HepG2 (cell line): ENCODE measurements at regions not wholly inside any gene's neighbourhood (a gene's known extent, or its start where the extent isn't known, plus 50 kb on each side); places are given as distances from the start of the nearest gene placed in this dataset.

Experiments used
- ATAC-seq: fragments of 200-7000 bp; cut with Tn5 transposase; 3 replicates; pipeline ENCODE4 v1.9.1; 2020; ENCODE audit warnings: mild to moderate bottlenecking, moderate library complexity
- BruUV-seq: library from RNA; stranded (reverse); fragments of 400-500 nt; replicated peaks from 2 replicates; lab custom pipeline; 2021; lab: Mats Ljungman, UMichigan
- CTCF ChIA-PET: fragments of 300-600 bp; formaldehyde crosslinking; extraction: SDS; loops from one replicate; lab custom pipeline; 2021; ENCODE audit warnings: low total read pairs, inconsistent platforms, low intra/inter-chr PET ratio; lab: Yijun Ruan, JAX
- POLR2A ChIA-PET: fragments of 350-600 bp; sonication (Branson Sonifier 250); formaldehyde crosslinking; loops from one replicate; lab custom pipeline; 2020; ENCODE audit warnings: antibody characterized with exemption, inconsistent platforms; lab: Yijun Ruan, JAX
- DNase-seq: peaks from one replicate; pipeline ENCODE4 v3.0.0-alpha.2; 2015; ENCODE audit warnings: low spot score
- FAIRE-seq: peaks from 3 replicates; lab custom pipeline; 2011; peaks lifted over from hg19 to GRCh38; lab: Jason Lieb, UNC
- H2AFZ ChIP-seq: one replicate; pipeline ENCODE4 v1.6.1; 2011; ENCODE audit warnings: low read length, inconsistent platforms
- H3K27ac ChIP-seq: fragments of 300-600 bp; 3 replicates; pipeline ENCODE4 v1.8.0; 2011; ENCODE audit warnings: mixed run types, mild to moderate bottlenecking, mixed read lengths, low read length, inconsistent platforms; ENCODE audit not compliant: insufficient read depth; ENCODE audit errors: extremely low read length
- H3K27me3 ChIP-seq, 2 experiments: fragments of 200-600 bp in 1 of 2; 2 replicates in 1 of 2; 3 replicates in 1 of 2; pipeline versions ENCODE4 v1.6.0 to v1.8.0; 2011; ENCODE audit warnings: low read length in 2 of 2, mild to moderate bottlenecking in 2 of 2, moderate library complexity in 2 of 2, inconsistent platforms in 1 of 2; ENCODE audit not compliant: insufficient read depth in 2 of 2, control insufficient read depth in 1 of 2
- H3K36me3 ChIP-seq, 2 experiments: fragments of 200-600 bp in 1 of 2; replicated peaks in 1 of 2; 2 replicates in 1 of 2; 3 replicates in 1 of 2; pipeline versions ENCODE4 v1.5.1 to v1.8.0; 2011; ENCODE audit warnings: low read length in 2 of 2, inconsistent platforms in 1 of 2; ENCODE audit not compliant: insufficient read depth in 2 of 2, control insufficient read depth in 1 of 2
- H3K4me1 ChIP-seq: 2 replicates; pipeline ENCODE4 v1.5.1; 2012; ENCODE audit warnings: low read length, inconsistent platforms; ENCODE audit not compliant: insufficient read depth
- H3K4me2 ChIP-seq: 2 replicates; pipeline ENCODE4 v1.6.0; 2011; ENCODE audit warnings: low read depth, low read length, inconsistent platforms
- H3K4me3 ChIP-seq, 3 experiments: fragments of 200-600 bp in 1 of 3; sonication (generic), shearing (Covaris generic) in 1 of 3; replicated peaks in 1 of 3; 2 replicates each; pipeline ENCODE4 v1.5.1; 2011 to 2016; ENCODE audit warnings: low read length in 3 of 3, inconsistent platforms in 2 of 3, low read depth in 2 of 3, mild to moderate bottlenecking in 2 of 3, control low read depth in 1 of 3, mixed read lengths in 1 of 3; ENCODE audit not compliant: insufficient read depth in 1 of 3
- H3K79me2 ChIP-seq: one replicate; pipeline ENCODE4 v1.6.1; 2011; ENCODE audit warnings: low read length, inconsistent platforms; ENCODE audit not compliant: insufficient read depth
- H3K9ac ChIP-seq: 2 replicates; pipeline ENCODE4 v1.6.0; 2011; ENCODE audit warnings: mild to moderate bottlenecking, low read depth, low read length, inconsistent platforms; ENCODE audit not compliant: insufficient read depth
- H3K9me3 ChIP-seq: 2 replicates; pipeline ENCODE4 v1.5.1; 2012; ENCODE audit warnings: mild to moderate bottlenecking, low read length
- H4K20me1 ChIP-seq: 2 replicates; pipeline ENCODE4 v1.6.0; 2011; ENCODE audit warnings: inconsistent platforms, mild to moderate bottlenecking, low read length, moderate library complexity; ENCODE audit not compliant: insufficient read depth
- ARNTL ChIP-seq: sonication (generic); formaldehyde crosslinking; IDR thresholded peaks from 2 replicates; pipeline ENCODE4 v1.4.0; 2020; ENCODE audit warnings: mild to moderate bottlenecking, missing genetic modification reagents
- EED ChIP-seq: sonication (generic); formaldehyde crosslinking; IDR thresholded peaks from 2 replicates; pipeline ENCODE4 v1.5.0; 2020; ENCODE audit warnings: mild to moderate bottlenecking, missing genetic modification reagents
- HNF4A ChIP-seq: sonication (generic); formaldehyde crosslinking; IDR thresholded peaks from 2 replicates; pipeline ENCODE4 v1.4.0; 2020; ENCODE audit warnings: missing genetic modification reagents
- HNRNPLL ChIP-seq: fragments of 200-400 bp; formaldehyde crosslinking; IDR thresholded peaks from 2 replicates; pipeline ENCODE4 v1.6.1; 2017; ENCODE audit warnings: mild to moderate bottlenecking, low read depth, low read length; ENCODE audit not compliant: poor library complexity, severe bottlenecking
- PHF20 ChIP-seq: sonication (generic); formaldehyde crosslinking; IDR thresholded peaks from 2 replicates; pipeline ENCODE4 v1.5.0; 2020; ENCODE audit warnings: mild to moderate bottlenecking, missing genetic modification reagents
- STAG1 ChIP-seq: sonication (generic); formaldehyde crosslinking; IDR thresholded peaks from 2 replicates; pipeline ENCODE4 v1.4.0; 2020; ENCODE audit warnings: missing genetic modification reagents
- ZNF101 ChIP-seq: sonication (generic); formaldehyde crosslinking; IDR thresholded peaks from 2 replicates; pipeline ENCODE4 v1.4.0; 2020; ENCODE audit warnings: mild to moderate bottlenecking, low read depth, missing genetic modification reagents, borderline replicate concordance
- ZNF501 ChIP-seq: sonication (generic); formaldehyde crosslinking; IDR thresholded peaks from 2 replicates; pipeline ENCODE4 v1.5.1; 2020; ENCODE audit warnings: mild to moderate bottlenecking, moderate library complexity, missing genetic modification reagents
- ZNF614 ChIP-seq: IDR thresholded peaks from 2 replicates; pipeline ENCODE4 v1.6.1; 2018; ENCODE audit warnings: missing biosample characterization, missing genetic modification reagents, inconsistent platforms, borderline replicate concordance
- ZNF703 ChIP-seq: sonication (generic); formaldehyde crosslinking; IDR thresholded peaks from 2 replicates; pipeline ENCODE4 v1.5.1; 2020; ENCODE audit warnings: missing genetic modification reagents, mild to moderate bottlenecking, moderate library complexity, borderline replicate concordance
- ZNF772 ChIP-seq: sonication (generic); formaldehyde crosslinking; IDR thresholded peaks from 2 replicates; pipeline ENCODE4 v1.5.0; 2020; ENCODE audit warnings: mild to moderate bottlenecking, missing genetic modification reagents
- WGBS: methylation state at CpG from one replicate; pipeline ENCODE4 v1.1.6; 2017; ENCODE audit warnings: low lambda C conversion rate; 5-methylcytosine and 5-hydroxymethylcytosine counted together
- in situ Hi-C: cut with HindIII; loops from 2 replicates; pipeline ENCODE4 v1.10.0; 2017; ENCODE audit warnings: low pct_unique_long_range_greater_than_20kb; ENCODE audit not compliant: extremely low pct_ligation_motif_present
- intact Hi-C: fragments of 100-400 bp; cut with micrococcal nuclease; formaldehyde crosslinking; loops from one replicate; pipeline ENCODE4 v1.10.0; 2022; ENCODE audit not compliant: unreplicated experiment

- TF ChIP-seq HNRNPLL (no peak), ZNF101 (CRISPR knock-in tag) (no peak), ARNTL (CRISPR knock-in tag) (no peak), ZNF703 (CRISPR knock-in tag) (no peak), STAG1 (no peak), ZNF501 (CRISPR knock-in tag) (no peak)
Observed at GRCh38 chr3:82999777-83000176, 1238.3 kb upstream of the GBE1 start (continued).

GRCh38 chr3:82978368-82978767 lies 1216.9 kb upstream of the GBE1 start:
- no peak for ATAC-seq
- no peak for DNase-seq
- H3K9ac ChIP-seq: no peak overlapping the region
- FAIRE-seq: no peak
- no peak overlapping the region for H2AFZ ChIP-seq
- no peaks in the 10 kb centered on the region for H3K4me1 ChIP-seq
- TF ChIP-seq ZNF772 (CRISPR knock-in tag) (no peak), EED (CRISPR knock-in tag) (no peak), PHF20 (CRISPR knock-in tag) (no peak), HNF4A (no peak), ZNF614 (CRISPR knock-in tag) (no peak)
- no TSS peak for BruUV-seq
- H3K27me3 ChIP-seq: no peaks in the 10 kb centered on the region; a peak in 1 of 5 replicates
- intact Hi-C loops: no loop called here
- H4K20me1 ChIP-seq: no peaks in the 10 kb centered on the region
- no peaks in the 10 kb centered on the region for H3K79me2 ChIP-seq
- no peak overlapping the region for H3K27ac ChIP-seq
- no peak overlapping the region for H3K4me2 ChIP-seq
- 62% methylated on average over 3 of the region's 3 CpGs for WGBS
- in situ Hi-C loops: no loop called here
- ChIA-PET CTCF (no interaction called here), POLR2A (no interaction called here)
- H3K36me3 ChIP-seq: no peaks in the 10 kb centered on the region
- H3K9me3 ChIP-seq: no peaks in the 10 kb centered on the region
- H3K4me3 ChIP-seq: no peak overlapping the region
